GM21390 (cell line): ENCODE measurements at regions not wholly inside any gene's neighbourhood (a gene's known extent, or its start where the extent isn't known, plus 50 kb on each side); places are given as distances from the start of the nearest gene placed in this dataset.

Experiments
- ATAC-seq: cut with Tn5 transposase; IDR thresholded peaks from one replicate; pipeline ENCODE4 v1.9.1; 2021; ENCODE audit not compliant: unreplicated experiment

DNA sequence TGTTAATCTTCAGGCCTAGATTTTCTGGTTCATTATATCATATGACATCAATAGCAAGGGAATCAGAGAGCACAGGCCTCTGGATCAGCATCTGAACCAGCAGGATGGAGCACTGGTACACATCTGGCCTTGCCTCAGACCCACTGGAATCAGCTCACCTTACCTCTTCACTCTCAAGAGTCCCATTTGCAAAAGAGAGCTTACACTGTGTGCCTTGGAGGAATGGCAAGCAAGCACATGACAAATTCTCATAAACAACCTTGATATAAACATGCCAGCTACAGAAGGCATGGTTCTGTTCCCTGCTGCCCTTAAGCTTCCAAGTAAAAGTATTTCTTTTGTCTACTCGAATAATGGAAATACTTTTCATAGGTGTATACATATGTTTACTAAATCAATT, 128.6 kb upstream of the CPM start:
- ATAC-seq: no peak

GRCh38 chr12:69062621-69063237, 129.8 kb upstream of the CPM start:
- ATAC-seq: no peak

- ATAC-seq: no peak
Measured at GRCh38 chr12:69064734-69065443, 131.9 kb upstream of the CPM start.

DNA sequence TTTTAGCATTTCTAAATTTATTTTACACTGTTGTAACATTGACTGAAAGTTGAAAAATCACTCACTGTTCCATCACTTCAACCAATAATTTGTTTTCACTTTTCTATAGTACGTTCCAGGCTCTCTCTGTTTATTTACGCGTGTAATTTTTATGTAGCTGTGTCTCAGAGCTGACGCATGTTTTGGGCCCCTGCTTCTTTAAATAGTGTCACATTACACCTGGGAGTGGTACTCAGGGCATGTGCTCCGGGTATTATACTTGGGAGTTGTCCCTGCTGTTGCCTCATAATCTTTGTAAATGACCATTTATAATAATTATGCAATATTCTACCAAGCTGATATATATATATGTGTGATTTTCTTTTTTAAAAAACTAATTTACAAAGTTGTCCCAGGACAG, 132.8 kb upstream of the CPM start:
- no peak for ATAC-seq

GRCh38 chr12:69066492-69067373, 133.8 kb upstream of the CPM start:
- ATAC-seq: no peak

GRCh38 chr12:69067713-69068112, 134.7 kb upstream of the CPM start:
- no peak for ATAC-seq

DNA sequence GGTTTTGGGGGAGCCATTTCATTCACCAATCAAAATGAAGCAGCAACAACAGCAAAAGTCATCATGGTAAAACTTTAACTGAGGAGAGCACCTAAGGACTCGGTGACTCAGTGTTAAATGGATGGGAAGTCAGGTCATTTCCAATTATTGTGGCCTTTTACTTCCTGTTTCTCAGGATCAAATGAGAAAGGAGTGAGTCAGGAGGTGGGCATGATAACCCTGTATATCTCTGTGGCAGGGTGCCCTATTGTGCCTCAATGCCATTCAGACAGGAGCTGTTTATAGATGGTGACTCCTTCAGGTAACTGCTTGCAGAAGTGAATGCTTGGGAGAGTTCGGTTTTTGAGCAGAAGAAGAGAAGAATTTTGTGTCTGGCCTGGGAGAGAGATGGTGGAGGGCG, 135.5 kb upstream of the CPM start:
- ATAC-seq: no peak

DNA sequence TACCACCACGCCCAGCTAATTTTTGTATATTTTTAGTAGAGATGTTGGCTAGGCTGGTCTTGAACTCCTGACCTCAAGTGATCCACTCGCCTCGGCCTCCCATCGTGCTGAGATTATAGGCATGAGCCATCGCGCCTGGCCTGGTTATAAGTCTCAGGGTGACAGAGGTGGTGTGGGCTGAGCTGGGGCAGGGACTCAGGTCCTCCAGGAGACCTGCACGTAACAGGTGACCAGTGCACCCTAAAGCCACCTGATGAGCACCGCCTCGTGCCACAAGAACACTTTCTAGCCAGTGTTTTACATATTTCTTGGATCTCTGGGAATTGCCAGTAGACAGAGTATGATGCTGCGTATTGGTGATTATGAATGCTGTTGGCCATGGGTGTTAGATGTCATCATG, 136.5 kb upstream of the CPM start:
- no peak for ATAC-seq

- ATAC-seq: peak; percentile 85
Measured at GRCh38 chr12:69070319-69071090, 137.5 kb upstream of the CPM start.

DNA sequence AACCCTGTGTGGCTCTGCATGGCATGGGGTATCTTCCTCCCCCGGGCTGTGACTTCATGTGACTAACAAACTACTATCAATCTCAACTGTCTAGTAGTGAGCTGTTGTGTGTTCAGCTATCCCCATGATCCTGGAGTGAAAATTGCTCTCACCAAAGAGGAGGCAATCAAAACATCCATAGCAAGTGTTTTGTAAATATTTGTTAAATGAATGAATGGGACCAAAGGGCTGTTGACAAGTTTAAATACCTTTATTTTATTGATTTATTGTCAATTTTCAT, 138.1 kb upstream of the CPM start:
- no peak for ATAC-seq

DNA sequence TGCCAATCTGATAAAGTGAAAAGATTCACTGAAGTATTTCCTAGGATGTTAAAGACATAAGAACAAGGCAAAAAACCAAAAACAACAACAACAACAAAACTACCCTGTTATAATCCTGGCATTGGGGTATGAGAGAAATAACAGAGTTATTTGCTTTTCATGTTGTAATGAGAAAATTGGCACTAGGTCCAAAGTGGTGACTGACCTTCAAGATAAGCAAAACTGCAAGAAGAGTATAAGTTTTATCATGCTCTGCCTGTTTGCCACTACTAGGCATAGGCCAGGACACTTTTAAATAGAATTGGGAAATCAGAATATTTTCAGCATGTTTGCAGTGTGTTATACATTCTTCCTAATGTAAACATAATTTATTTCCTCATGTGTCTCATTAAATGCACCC, 140.1 kb upstream of the CPM start:
- ATAC-seq: no peak

DNA sequence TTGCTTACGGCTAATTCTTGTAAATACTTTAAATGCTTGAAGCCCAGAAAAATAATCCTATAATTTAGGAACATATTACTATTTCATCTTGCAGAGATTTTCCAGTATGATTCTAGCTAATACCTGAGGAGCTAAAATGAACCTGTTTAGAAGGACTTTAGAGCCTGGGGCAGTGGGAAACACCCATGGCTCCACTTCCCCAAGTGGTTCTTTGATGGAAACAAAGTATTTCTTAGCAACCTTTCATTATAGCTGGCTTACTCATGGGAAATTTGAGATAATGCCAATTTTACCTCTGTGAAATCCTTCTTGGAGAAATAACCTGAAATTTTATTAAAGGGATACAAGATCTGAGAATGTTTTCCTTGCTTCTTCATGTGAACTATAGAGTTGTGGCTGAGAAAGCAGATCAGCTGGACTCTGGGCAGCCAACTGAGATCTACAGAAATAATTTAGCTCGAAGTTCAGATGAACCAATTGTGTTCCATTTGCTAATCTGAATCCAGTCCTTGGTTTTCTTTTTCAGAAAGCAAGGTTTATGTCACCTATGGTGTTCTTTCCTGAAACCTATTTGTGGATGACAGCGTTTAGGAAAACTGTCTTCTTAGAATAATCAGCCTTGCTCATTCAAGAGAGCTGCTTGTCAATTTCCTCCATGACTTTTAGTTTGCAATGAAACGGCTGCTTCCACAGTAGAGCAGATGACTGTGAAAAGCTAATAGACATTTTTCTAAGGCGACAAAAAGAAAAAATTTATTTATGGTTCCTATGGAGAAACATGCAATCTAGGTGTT, 141.8 kb upstream of the CPM start:
- ATAC-seq: no peak

DNA sequence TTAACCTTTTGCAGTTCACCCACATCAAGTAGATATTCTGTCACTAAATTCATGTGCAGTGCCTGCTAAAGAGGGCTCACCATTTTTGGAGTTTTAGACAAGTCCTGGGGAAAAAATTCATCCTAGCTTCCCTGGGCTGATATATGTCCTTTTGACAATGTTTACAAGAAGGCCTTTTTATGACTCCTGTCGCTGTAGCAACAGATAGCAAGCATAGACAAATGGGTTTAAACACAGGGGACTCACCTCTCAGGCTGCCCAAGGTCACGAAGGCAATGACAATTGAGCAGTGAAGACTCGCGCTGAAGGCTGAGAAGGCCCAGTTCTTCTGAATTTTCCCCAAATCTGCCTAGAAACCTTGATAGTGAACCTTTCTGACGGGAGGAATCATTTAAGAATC, 150.7 kb upstream of the CPM start:
- no peak for ATAC-seq

GRCh38 chr12:69084816-69085378, 151.9 kb upstream of the CPM start:
- no peak for ATAC-seq

DNA sequence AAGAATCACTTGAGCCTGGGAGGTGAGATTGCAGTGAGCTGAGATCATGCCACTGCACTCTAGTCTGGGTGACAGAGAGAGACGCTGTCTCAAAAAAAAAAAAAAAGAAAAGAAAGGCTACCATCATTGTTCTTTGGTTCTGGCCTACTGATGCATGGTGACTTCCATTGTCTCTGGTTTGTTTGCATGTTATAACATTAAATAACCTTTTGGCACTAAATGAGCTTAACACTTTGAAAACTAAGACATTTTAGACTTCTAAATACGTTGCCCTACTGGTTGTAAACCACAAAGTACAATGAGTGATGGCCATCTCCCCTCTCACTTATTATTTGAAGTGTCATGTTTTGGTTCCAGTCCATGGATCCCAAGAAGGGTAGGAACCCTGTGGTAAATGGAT, 152.9 kb upstream of the CPM start:
- no peak for ATAC-seq

- ATAC-seq: no peak
Measured at GRCh38 chr12:69087986-69088385, 151.4 kb upstream of the CPSF6 start.

- no peak for ATAC-seq
Measured at GRCh38 chr12:69090722-69091121, 148.6 kb upstream of the CPSF6 start.

- no peak for ATAC-seq
Measured at GRCh38 chr12:69091442-69092017, 147.8 kb upstream of the CPSF6 start.

GRCh38 chr12:69092137-69092536, 147.2 kb upstream of the CPSF6 start:
- ATAC-seq: no peak

DNA sequence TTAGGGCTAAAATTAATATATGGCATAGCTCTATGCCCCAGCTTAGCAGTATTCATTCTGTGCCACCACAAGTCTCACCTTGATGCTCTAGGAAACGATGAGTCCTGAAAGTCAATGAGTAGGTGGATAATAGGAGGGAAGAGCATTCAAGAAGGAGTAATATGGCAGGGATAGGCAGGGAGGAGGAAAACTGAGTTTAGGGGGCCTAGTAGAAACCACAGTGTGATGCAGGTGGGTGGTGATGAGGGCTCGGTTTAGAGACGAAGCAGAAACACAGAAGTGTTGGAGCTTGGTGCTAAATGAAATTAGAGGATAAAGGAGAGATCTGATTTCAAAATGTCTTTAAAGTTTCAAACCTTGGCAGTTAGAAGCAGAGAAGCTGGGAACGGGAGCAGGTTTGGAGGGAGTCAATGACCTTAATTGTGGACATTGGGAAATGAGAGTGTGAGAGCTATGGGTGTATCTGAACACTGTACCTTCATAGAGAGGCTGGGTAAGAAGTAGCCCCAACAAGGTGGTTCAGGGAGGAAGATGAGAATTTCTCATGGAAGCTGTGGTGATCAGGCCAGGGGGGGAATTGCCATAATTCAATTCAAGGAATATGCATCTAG, 144.7 kb upstream of the CPSF6 start:
- no peak for ATAC-seq
